Stimulated activated naive CD8-positive, alpha-beta T cell treated with anti-CD3 and anti-CD28 coated beads, Interleukin-15, Interleukin-2, amounts not matched to agents 100 ng/mL and 50 ng/mL, for 24 hours (primary cell): ENCODE measurements at regions not wholly inside any gene's neighbourhood (a gene's known extent, or its start where the extent isn't known, plus 50 kb on each side); places are given as distances from the start of the nearest gene placed in this dataset.
"Not testable (repeated sequence)": the region's sequence is repeated elsewhere in the genome, so short reads cannot be mapped to it uniquely, and the experiment has no call there.

Source experiments
- H3K27ac Mint-ChIP-seq: one replicate; pipeline ENCODE4 v1.8.0; 2021; ENCODE audit warnings: mild to moderate bottlenecking, mixed read lengths
- H3K27me3 Mint-ChIP-seq: one replicate; pipeline ENCODE4 v1.8.0; 2021; ENCODE audit warnings: mixed read lengths
- H3K36me3 Mint-ChIP-seq: one replicate; pipeline ENCODE4 v1.8.0; 2021; ENCODE audit warnings: low read depth, mixed read lengths
- H3K4me1 Mint-ChIP-seq: one replicate; pipeline ENCODE4 v1.8.0; 2021; ENCODE audit warnings: low read depth, mixed read lengths
- H3K4me3 Mint-ChIP-seq: one replicate; pipeline ENCODE4 v1.8.0; 2021; ENCODE audit warnings: mild to moderate bottlenecking, mixed read lengths
- H3K9me3 Mint-ChIP-seq: one replicate; pipeline ENCODE4 v1.8.0; 2021; ENCODE audit warnings: mixed read lengths

DNA sequence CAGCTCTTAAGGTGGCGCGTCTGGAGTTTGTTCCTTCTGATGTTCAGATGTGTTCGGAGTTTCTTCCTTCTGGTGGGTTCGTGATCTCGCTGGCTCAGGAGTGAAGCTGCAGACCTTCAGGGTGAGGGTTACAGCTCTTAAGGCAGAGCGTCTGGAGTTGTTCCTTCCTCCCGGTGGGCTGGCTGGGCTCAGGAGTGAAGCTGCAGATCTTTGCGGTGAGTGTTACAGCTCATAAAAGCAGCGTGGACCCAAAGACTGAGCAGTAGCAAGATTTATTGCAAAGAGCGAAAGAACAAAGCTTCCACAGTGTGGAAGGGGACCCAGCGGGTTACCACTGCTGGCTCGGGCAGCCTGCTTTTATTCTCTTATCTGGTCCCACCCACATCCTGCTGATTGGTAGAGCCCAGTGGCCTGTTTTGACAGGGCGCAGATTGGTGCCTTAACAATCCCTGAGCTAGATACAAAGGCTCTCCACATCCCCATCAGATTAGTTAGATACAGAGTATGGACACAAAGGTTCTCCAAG lies 244.3 kb downstream of the PLA2G4A start:
- Mint-ChIP-seq H3K4me3 (peak overlapping the region; percentile 91), H3K27ac (peak overlapping the region; percentile 91)
- H3K9me3 Mint-ChIP-seq, H3K4me1 Mint-ChIP-seq, H3K27me3 Mint-ChIP-seq, H3K36me3 Mint-ChIP-seq: not testable (repeated sequence)

GRCh38 chr1:187073634-187074245 lies 245.0 kb downstream of the PLA2G4A start:
- not testable (repeated sequence) for H3K36me3 Mint-ChIP-seq, H3K27ac Mint-ChIP-seq, H3K4me1 Mint-ChIP-seq, H3K27me3 Mint-ChIP-seq, H3K9me3 Mint-ChIP-seq
- H3K4me3 Mint-ChIP-seq = peak overlapping the region; percentile 91

- Mint-ChIP-seq H3K27me3 (no peaks in the 10 kb centered on the region), H3K36me3 (no peaks in the 10 kb centered on the region), H3K4me1 (no peaks in the 10 kb centered on the region), H3K9me3 (peaks cover 4% of the 10 kb centered on the region), H3K27ac (no peak overlapping the region), H3K4me3 (no peak overlapping the region)
These were observed 245.8 kb downstream of the PLA2G4A start for GRCh38 chr1:187074445-187075048.

GRCh38 chr1:187076922-187077321 lies 248.2 kb downstream of the PLA2G4A start:
- Mint-ChIP-seq H3K4me3 (no peak overlapping the region), H3K36me3 (no peaks in the 10 kb centered on the region), H3K27ac (no peak overlapping the region), H3K4me1 (no peaks in the 10 kb centered on the region), H3K9me3 (peaks cover 4% of the 10 kb centered on the region), H3K27me3 (no peaks in the 10 kb centered on the region)

- no peak overlapping the region for H3K4me3 Mint-ChIP-seq
These were observed 249.6 kb downstream of the PLA2G4A start for GRCh38 chr1:187078321-187078720.

GRCh38 chr1:187078916-187079315 lies 250.2 kb downstream of the PLA2G4A start:
- H3K4me1 Mint-ChIP-seq = no peaks in the 10 kb centered on the region
- no peak overlapping the region for H3K27ac Mint-ChIP-seq
- H3K27me3 Mint-ChIP-seq = no peaks in the 10 kb centered on the region
- H3K36me3 Mint-ChIP-seq = no peaks in the 10 kb centered on the region
- no peak overlapping the region for H3K4me3 Mint-ChIP-seq
- no peaks in the 10 kb centered on the region for H3K9me3 Mint-ChIP-seq

More at GRCh38 chr1:187078321-187078720, 249.6 kb downstream of the PLA2G4A start:
- Mint-ChIP-seq H3K9me3 (no peaks in the 10 kb centered on the region), H3K36me3 (no peaks in the 10 kb centered on the region), H3K27me3 (no peaks in the 10 kb centered on the region), H3K4me1 (no peaks in the 10 kb centered on the region), H3K27ac (no peak overlapping the region)

- Mint-ChIP-seq H3K27ac (no peak overlapping the region), H3K4me1 (no peaks in the 10 kb centered on the region), H3K4me3 (no peak overlapping the region), H3K36me3 (no peaks in the 10 kb centered on the region), H3K27me3 (no peaks in the 10 kb centered on the region), H3K9me3 (no peaks in the 10 kb centered on the region)
These were observed 250.6 kb downstream of the PLA2G4A start for GRCh38 chr1:187079330-187079729.

DNA sequence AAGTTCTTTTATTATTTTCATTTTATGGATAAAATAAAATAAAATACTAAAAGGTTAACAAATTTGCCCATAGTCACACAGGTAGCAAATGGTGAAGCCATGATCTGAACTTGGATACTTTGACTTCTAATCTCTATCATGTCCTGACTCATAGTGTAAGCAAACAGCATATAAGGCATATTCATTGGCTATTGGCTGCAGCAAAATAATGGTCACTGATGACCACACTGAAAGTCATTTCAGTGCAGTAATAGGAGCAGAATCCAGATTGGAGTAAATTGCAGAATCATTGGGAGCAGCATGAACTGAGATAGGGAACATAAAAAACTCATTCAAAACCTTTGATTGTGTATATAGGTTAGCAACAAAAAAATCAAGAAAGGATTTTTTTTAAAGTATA lies 262.9 kb downstream of the PLA2G4A start:
- Mint-ChIP-seq H3K4me3 (no peak overlapping the region), H3K4me1 (peaks cover 5% of the 10 kb centered on the region), H3K27ac (no peak overlapping the region), H3K36me3 (peaks cover 4% of the 10 kb centered on the region), H3K9me3 (peaks cover 7% of the 10 kb centered on the region), H3K27me3 (no peaks in the 10 kb centered on the region)

DNA sequence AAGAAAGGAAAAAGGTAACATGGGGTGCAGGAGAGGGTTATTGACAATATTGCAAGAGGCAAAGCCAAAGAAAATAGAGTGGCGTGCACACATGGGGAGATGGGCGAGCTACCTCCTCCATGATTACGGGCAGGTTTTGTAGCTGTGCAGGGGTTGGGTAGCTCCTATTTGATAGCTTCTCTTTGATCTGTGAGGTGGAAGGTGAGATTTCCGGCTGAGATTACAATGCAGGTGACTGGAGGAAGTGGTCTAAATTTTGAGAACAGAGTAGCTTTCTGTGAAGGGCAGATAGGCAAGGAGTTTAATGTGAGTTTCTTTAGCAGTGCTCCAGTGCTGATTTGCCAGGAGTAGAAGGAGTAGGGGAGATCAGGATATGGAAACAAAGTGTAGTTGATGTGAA lies 263.4 kb downstream of the PLA2G4A start:
- peaks cover 5% of the 10 kb centered on the region for H3K4me1 Mint-ChIP-seq
- H3K27ac Mint-ChIP-seq = no peak overlapping the region
- no peaks in the 10 kb centered on the region for H3K27me3 Mint-ChIP-seq
- H3K9me3 Mint-ChIP-seq = peaks cover 7% of the 10 kb centered on the region
- peaks cover 4% of the 10 kb centered on the region for H3K36me3 Mint-ChIP-seq
- no peak overlapping the region for H3K4me3 Mint-ChIP-seq

DNA sequence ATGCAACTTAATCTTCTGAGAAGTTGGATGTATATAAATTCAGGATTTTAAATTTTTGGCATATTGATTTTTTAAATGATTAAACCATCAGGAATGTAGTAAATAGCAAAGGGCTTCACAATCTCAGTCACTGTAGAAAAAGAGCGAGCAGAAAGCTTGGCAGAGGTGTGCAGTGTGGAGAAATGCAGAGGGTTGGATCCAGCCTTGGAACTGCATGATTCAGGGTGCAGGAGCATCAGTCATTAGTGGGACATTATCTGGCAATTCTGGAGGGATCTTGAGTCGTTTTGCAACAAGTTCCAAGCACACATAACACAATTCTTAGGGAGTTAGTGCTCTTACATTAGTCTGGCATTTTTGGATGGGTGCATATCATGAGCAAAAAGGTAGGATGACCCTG lies 267.9 kb downstream of the PLA2G4A start:
- Mint-ChIP-seq H3K9me3 (peaks cover 5% of the 10 kb centered on the region), H3K36me3 (no peaks in the 10 kb centered on the region), H3K4me1 (peaks cover 5% of the 10 kb centered on the region), H3K27ac (no peak overlapping the region), H3K27me3 (no peaks in the 10 kb centered on the region), H3K4me3 (no peak overlapping the region)

DNA sequence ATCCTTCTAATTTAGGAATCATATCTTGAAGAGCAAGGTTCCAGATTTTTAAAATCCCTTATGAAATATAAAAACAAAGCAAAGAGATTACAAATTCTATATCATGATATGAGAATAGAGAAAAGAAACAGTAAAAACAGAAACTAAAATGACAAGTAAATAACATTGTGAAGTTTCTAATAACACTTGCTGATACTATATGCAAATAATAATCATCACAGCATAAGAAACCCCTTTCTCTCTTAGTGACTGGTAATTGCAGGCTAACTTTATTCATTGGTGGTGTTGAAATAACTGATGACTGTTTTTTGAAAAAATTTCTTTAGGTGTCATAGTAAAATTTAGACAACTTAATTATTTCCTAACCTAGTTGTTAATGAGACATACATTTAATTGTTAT lies 281.6 kb downstream of the PLA2G4A start:
- peaks cover 5% of the 10 kb centered on the region for H3K9me3 Mint-ChIP-seq
- no peaks in the 10 kb centered on the region for H3K4me1 Mint-ChIP-seq
- H3K27ac Mint-ChIP-seq = no peak overlapping the region
- H3K4me3 Mint-ChIP-seq = no peak overlapping the region
- H3K36me3 Mint-ChIP-seq = no peaks in the 10 kb centered on the region
- no peaks in the 10 kb centered on the region for H3K27me3 Mint-ChIP-seq

- Mint-ChIP-seq H3K36me3 (no peaks in the 10 kb centered on the region), H3K27ac (no peak overlapping the region), H3K4me1 (no peaks in the 10 kb centered on the region), H3K9me3 (peaks cover 10% of the 10 kb centered on the region), H3K4me3 (no peak overlapping the region), H3K27me3 (no peaks in the 10 kb centered on the region)
These were observed 286.0 kb downstream of the PLA2G4A start for GRCh38 chr1:187114792-187115191.

- peaks cover 15% of the 10 kb centered on the region for H3K9me3 Mint-ChIP-seq
- no peaks in the 10 kb centered on the region for H3K27me3 Mint-ChIP-seq
- no peak overlapping the region for H3K4me3 Mint-ChIP-seq
- no peak overlapping the region for H3K27ac Mint-ChIP-seq
- no peaks in the 10 kb centered on the region for H3K36me3 Mint-ChIP-seq
- no peaks in the 10 kb centered on the region for H3K4me1 Mint-ChIP-seq
These were observed 292.9 kb downstream of the PLA2G4A start for GRCh38 chr1:187121661-187122060.

GRCh38 chr1:187122566-187122965 lies 293.8 kb downstream of the PLA2G4A start:
- Mint-ChIP-seq H3K27me3 (no peaks in the 10 kb centered on the region), H3K27ac (no peak overlapping the region), H3K4me1 (no peaks in the 10 kb centered on the region), H3K36me3 (no peaks in the 10 kb centered on the region), H3K4me3 (no peak overlapping the region), H3K9me3 (peaks cover 13% of the 10 kb centered on the region)

DNA sequence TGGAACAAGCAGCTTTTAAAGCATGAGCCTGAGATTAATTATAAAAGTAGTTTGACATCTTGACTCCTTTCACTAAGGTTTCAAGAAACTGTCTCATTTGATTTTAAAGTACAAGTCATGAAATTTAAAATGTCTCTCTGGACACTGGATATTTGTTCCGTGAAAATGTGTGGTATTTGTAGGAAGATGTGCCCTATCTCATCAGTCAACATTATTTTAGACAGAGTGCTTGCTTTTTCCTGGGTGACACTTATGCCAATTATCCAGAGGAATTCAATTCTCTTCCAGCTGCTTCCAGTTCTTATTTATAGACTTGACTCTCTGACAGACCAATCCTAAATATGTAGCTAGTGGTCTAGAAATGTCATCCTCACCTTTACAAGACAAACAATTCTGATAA lies 300.4 kb downstream of the PLA2G4A start:
- peaks cover 5% of the 10 kb centered on the region for H3K9me3 Mint-ChIP-seq
- peaks cover 3% of the 10 kb centered on the region for H3K4me1 Mint-ChIP-seq
- H3K36me3 Mint-ChIP-seq = no peaks in the 10 kb centered on the region
- no peak overlapping the region for H3K27ac Mint-ChIP-seq
- H3K4me3 Mint-ChIP-seq = no peak overlapping the region
- no peaks in the 10 kb centered on the region for H3K27me3 Mint-ChIP-seq

GRCh38 chr1:187143783-187144182 lies 315.0 kb downstream of the PLA2G4A start:
- H3K9me3 Mint-ChIP-seq = peaks cover 27% of the 10 kb centered on the region
- H3K27ac Mint-ChIP-seq = no peak overlapping the region
- H3K4me1 Mint-ChIP-seq = no peaks in the 10 kb centered on the region
- no peaks in the 10 kb centered on the region for H3K36me3 Mint-ChIP-seq
- H3K4me3 Mint-ChIP-seq = no peak overlapping the region
- no peaks in the 10 kb centered on the region for H3K27me3 Mint-ChIP-seq
